AG04449 (cell line): ENCODE measurements at regions not wholly inside any gene's neighbourhood (a gene's known extent, or its start where the extent isn't known, plus 50 kb on each side); places are given as distances from the start of the nearest gene placed in this dataset.
A peak's percentile ranks its signal among the peaks of the same experiment; 100 is the strongest.

ENCODE experiments used
- CTCF ChIA-PET: fragments of 350-600 bp; formaldehyde crosslinking; extraction: SDS; loops from one replicate; lab custom pipeline; 2021; ENCODE audit warnings: antibody characterized with exemption; lab: Yijun Ruan, JAX
- POLR2A ChIA-PET: fragments of 400-600, 350-600 bp; formaldehyde crosslinking; extraction: SDS; loops from one replicate; lab custom pipeline; 2020; ENCODE audit warnings: antibody characterized with exemption, inconsistent platforms; lab: Yijun Ruan, JAX
- DNase-seq: peaks from one replicate; pipeline ENCODE4 v3.0.0-alpha.2; 2010; ENCODE audit warnings: low read depth, low spot score
- H3K4me3 ChIP-seq: 2 replicates; pipeline ENCODE4 v1.5.1; 2011; ENCODE audit warnings: low read depth, mild to moderate bottlenecking, control low read depth, low read length
- TF ChIP-seq, protein P1 (sequence below): IDR thresholded peaks from one replicate; pipeline ENCODE4 v1.5.1; 2011; ENCODE audit warnings: mild to moderate bottlenecking, moderate library complexity, low read length, control low read depth, inconsistent platforms; ENCODE audit not compliant: insufficient read depth; ENCODE audit errors: missing control alignments

DNA sequence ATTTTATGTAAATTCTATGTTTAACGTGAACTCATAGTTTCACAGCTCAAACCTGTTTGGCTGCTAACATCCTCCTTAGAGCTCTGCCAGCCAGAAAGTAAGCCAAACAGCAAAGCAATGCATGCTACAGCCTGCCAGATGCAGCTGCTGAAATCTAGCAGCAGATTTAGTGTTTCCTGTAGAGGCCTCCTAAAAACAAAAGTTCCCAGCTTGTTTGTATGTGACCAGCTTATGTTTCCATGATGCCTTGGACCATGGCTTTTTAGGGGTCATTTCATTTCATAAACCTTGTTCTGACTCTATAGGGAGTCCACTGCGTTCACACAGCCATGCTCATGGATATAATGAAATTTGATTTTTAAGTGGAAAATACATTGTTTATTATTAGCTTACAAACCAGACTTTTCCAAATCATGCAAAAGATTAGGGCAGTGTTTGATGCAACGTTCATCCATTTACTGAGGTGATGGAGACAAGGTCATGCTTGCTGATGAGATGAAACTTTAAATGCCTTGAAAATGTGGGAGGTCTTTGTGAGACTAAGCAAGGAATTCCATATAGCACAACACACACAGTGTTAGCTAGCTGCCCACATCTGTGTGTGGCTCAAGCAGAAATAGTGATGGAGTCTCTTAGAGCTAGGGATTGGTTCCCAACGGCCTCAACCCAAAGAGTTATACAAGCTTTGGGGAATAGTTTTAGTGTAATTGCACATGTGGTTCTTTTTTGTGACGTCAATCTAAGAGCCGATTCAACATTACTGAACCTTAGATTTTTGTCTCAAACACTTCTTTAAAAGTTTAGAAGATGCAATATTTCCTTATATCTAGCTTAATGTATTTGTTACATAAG is 157.5 kb upstream of the LRIG3 start:
- no peak overlapping the region for H3K4me3 ChIP-seq
- POLR2A ChIA-PET, result interaction anchor here (1.0 kb wide), 1 partner anchor 159 kb away, joined by 3 read pairs; no protein-coding TSS in a partner anchor
- CTCF ChIA-PET, result interaction anchor here (0.9 to 1.3 kb wide), 2 partner anchors 159 to 201 kb away, joined by 3 to 4 read pairs; no protein-coding TSS in a partner anchor
- TF ChIP-seq, protein P1, sequence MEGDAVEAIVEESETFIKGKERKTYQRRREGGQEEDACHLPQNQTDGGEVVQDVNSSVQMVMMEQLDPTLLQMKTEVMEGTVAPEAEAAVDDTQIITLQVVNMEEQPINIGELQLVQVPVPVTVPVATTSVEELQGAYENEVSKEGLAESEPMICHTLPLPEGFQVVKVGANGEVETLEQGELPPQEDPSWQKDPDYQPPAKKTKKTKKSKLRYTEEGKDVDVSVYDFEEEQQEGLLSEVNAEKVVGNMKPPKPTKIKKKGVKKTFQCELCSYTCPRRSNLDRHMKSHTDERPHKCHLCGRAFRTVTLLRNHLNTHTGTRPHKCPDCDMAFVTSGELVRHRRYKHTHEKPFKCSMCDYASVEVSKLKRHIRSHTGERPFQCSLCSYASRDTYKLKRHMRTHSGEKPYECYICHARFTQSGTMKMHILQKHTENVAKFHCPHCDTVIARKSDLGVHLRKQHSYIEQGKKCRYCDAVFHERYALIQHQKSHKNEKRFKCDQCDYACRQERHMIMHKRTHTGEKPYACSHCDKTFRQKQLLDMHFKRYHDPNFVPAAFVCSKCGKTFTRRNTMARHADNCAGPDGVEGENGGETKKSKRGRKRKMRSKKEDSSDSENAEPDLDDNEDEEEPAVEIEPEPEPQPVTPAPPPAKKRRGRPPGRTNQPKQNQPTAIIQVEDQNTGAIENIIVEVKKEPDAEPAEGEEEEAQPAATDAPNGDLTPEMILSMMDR, result no peak
- DNase-seq, result no peak

DNA sequence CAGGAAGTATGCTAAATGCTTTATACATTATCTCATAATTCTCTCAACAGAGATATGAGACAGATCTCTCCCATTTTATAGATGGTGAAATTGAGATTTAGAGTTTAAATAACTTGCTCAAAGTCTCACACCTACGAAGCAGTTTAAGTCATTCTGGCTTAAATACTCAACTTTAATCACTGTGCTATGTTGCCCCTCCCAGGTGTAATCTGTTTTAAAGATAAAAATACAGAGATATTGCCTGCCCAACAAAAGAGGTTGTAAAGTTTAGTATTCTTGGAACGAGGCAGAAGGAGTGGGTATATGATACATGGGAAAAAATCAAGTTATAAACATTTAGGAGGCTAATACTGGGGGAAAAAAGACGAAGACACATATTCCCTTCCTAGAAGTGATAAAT is 156.8 kb upstream of the LRIG3 start:
- no peak for DNase-seq
- POLR2A ChIA-PET, result no interaction called here
- CTCF ChIA-PET, result interaction anchor here (0.9 to 1.3 kb wide), 3 partner anchors 13 to 200 kb away, joined by 3 to 4 read pairs (median 3); no protein-coding TSS in a partner anchor
- TF ChIP-seq, protein P1, result no peak
- no peak overlapping the region for H3K4me3 ChIP-seq

DNA sequence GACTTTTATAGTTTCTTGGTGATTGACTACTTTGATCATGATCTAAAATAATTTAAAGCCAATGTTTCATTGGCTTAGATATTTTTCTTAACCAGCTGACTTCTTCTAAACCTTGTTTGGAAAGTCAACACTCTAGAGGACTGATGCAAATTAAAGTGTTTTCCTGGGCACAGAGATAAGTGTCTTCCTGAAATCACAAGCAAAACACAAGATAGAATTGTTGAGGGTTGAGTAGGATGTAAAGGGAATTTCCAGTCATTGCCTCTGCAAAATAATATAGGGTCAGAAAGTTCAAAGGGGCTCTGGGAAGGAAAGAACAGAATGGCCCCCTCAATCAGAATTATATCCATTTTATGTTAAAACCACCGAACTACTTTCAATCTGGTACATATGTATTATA is 156.3 kb upstream of the LRIG3 start:
- ChIA-PET CTCF (interaction anchor here (0.8 to 1.2 kb wide), 2 partner anchors 10 to 13 kb away, joined by 3 to 4 read pairs; no protein-coding TSS in a partner anchor), POLR2A (no interaction called here)
- no peak overlapping the region for H3K4me3 ChIP-seq
- TF ChIP-seq, protein P1, result no peak
- DNase-seq, result no peak

- no peak for DNase-seq
- ChIA-PET POLR2A (no interaction called here), CTCF (interaction anchor here (0.8 to 1.2 kb wide), 3 partner anchors 9 to 12 kb away, joined by 3 to 4 read pairs (median 3); no protein-coding TSS in a partner anchor)
- TF ChIP-seq, protein P1, result peak; percentile 2
- no peak overlapping the region for H3K4me3 ChIP-seq
These were observed 155.7 kb upstream of the LRIG3 start for GRCh38 chr12:59075968-59076490.

DNA sequence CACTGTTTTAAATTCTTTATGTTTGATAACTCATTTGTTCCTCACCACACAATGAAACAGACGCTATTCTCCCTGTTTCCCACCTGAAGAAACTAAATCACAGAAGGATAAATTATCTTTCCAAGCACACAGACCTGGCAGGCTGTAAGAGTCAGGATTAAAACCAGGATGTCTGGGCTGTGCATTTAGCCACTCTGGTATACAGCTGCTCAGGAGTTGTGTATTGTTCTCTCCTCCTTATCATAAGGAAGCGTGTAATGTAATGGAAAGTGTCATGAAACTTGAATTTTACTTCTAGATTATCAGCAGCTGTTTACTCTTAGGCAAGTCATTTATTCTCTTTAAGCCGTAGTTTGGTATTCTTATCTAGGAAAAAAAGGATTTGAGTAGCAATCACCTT is 154.8 kb upstream of the LRIG3 start:
- no peak overlapping the region for H3K4me3 ChIP-seq
- ChIA-PET POLR2A (no interaction called here), CTCF (interaction anchor here (1.3 kb wide), 1 partner anchor 90 kb away, joined by 3 read pairs; no protein-coding TSS in a partner anchor)
- TF ChIP-seq, protein P1, result no peak
- DNase-seq, result no peak
